ENCODE measurements at regions not wholly inside any gene's neighbourhood (a gene's known extent, or its start where the extent isn't known, plus 50 kb on each side); places are given as distances from the start of the nearest gene placed in this dataset.
"Not testable (repeated sequence)": the region's sequence is repeated elsewhere in the genome, so short reads cannot be mapped to it uniquely, and the experiment has no call there.

- DNase-seq (ENCODE audit: low read depth in 4 of 4, low spot score in 1 of 4) = not testable (repeated sequence)
Observed at GRCh38 chr1:148210624-148211023, 58.5 kb upstream of the NBPF11 start.

GRCh38 chr1:148210166-148210565 lies 58.1 kb upstream of the NBPF11 start:
- DNase-seq (ENCODE audit: low read depth in 4 of 4, low spot score in 1 of 4) = not testable (repeated sequence)

- DNase-seq (ENCODE audit: low read depth in 4 of 4, low spot score in 1 of 4) = not testable (repeated sequence)
Observed at GRCh38 chr1:148202013-148202412, 49.9 kb upstream of the NBPF11 start.
